Dermis microvascular lymphatic vessel endothelial cell (primary cell): ENCODE measurements at regions not wholly inside any gene's neighbourhood (a gene's known extent, or its start where the extent isn't known, plus 50 kb on each side); places are given as distances from the start of the nearest gene placed in this dataset.

Source experiments
- DNase-seq, 2 donors: peaks; one replicate each; pipeline versions ENCODE4 v3.0.0 to v3.0.0-alpha.2; 2010; ENCODE audit warnings: low read depth in 2 of 2

DNA sequence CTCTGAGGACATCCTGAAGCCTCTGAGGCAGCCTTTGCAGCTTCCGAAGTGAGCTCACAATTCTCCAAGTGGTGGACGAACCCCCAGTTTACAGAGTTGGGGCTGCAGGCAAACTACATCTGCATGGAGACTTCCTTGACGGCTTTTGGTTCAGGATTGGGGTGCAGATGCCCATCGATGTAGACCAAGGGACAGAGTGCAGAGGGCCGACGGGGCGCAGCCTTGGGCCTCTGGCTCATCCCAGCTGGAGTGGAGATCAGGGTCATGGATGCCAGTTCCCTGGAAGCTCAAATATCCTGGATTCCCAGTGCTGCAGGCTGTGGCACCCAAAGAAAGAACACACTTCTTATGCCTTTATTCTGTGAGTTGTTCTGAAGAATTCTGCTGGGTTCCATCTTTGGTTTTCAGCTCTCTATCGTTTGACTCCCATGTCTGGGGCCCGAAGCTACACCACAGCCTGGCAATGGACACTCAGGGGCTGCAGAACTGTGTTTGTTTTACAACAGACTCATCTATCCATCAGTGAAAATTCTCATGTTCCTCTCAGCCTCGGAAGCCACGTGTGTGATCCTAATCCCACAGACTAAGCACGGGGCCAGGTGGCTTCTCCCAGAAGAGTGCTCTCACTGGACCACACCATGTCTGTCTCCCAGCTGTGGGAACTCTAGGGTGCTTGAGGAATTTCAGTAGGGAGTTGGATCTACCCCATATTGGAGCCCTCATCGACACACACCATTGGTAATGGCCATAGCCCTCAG is 414.1 kb upstream of the MYT1L start:
- DNase-seq = no peak

DNA sequence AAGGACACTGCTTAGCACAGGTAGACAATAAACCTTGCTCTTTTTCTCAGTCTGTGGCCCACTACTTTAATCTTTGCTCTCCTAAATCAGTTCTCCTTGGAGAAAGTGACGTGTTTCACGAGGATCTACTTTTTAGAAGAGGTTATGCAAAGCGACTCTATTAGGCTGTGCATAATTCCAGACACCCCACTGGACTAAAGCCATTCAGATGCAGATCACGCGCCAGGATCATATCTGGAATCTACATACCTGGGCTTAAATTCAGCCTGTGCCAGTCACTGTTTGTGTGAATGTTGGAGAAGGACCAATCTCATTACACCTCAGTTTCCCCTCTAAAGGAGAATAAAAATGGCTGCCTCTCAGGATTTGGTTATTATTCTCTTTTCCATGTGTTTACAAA is 413.0 kb upstream of the MYT1L start:
- no peak for DNase-seq

GRCh38 chr2:2743164-2743571 is 412.1 kb upstream of the MYT1L start:
- no peak for DNase-seq

DNA sequence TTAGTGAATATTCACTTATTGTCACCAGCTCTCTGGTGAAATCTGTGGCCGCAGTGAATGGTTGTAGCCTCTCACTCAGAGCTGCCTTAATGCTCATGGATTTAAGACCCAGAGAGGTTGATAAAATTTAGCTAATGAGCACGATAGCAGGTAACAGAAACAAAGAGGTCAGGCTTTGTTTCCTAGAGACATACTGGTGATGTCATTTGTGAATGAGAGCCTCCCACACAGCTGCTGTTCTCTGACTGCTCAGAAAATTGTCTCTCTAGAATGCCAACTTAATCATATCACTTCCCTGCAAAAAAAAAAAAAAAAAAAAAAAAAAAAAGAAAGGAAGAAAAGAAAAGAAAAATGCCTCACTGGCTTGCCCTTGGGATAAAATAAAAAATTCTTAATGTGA is 411.7 kb upstream of the MYT1L start:
- no peak for DNase-seq

- DNase-seq = no peak
Measured at GRCh38 chr2:2740238-2740775, 409.2 kb upstream of the MYT1L start.

- no peak for DNase-seq
Measured at GRCh38 chr2:2739231-2739795, 408.2 kb upstream of the MYT1L start.

- DNase-seq = no peak
Measured at GRCh38 chr2:2738684-2739083, 407.6 kb upstream of the MYT1L start.

GRCh38 chr2:2738276-2738675 is 407.2 kb upstream of the MYT1L start:
- DNase-seq = no peak

GRCh38 chr2:2735041-2735440 is 404.0 kb upstream of the MYT1L start:
- no peak for DNase-seq

DNA sequence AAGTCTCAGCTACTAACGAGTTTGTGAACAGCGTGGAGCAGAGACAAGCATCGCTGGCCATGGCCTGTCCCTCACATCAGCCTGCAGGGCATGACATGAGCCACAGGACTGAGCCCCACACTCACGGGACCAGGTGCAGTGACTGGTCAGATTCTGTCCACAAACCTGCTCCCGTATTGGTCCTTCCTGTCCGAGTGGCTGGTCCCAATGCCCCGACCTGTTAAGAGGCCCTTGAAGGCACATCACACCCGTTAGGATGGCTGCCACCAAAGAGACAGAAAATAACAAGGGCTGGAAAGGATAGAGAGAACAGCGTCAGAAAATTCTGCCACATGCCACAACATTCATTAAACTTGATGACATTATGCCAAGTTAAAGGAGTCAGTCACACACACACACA is 403.2 kb upstream of the MYT1L start:
- no peak for DNase-seq

DNA sequence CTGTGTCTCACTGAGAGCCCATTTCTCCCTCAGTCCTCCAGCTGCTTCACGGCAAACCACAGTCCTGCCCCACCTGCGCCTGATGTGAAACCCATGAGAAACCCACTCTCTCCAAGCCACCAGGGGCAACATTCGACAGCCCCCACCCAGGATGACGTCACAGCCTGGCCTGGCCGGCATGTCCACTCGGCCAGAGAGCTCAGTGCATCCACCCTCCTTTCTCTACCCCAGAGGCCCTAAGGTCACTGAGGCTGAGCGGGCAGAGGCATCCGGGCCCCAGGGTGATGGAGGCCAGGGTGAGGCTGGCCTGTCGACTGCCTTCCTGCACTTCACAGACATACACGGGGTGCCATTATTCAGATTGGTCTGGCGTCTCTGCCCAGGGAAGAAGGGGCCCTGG is 402.7 kb upstream of the MYT1L start:
- no peak for DNase-seq

DNA sequence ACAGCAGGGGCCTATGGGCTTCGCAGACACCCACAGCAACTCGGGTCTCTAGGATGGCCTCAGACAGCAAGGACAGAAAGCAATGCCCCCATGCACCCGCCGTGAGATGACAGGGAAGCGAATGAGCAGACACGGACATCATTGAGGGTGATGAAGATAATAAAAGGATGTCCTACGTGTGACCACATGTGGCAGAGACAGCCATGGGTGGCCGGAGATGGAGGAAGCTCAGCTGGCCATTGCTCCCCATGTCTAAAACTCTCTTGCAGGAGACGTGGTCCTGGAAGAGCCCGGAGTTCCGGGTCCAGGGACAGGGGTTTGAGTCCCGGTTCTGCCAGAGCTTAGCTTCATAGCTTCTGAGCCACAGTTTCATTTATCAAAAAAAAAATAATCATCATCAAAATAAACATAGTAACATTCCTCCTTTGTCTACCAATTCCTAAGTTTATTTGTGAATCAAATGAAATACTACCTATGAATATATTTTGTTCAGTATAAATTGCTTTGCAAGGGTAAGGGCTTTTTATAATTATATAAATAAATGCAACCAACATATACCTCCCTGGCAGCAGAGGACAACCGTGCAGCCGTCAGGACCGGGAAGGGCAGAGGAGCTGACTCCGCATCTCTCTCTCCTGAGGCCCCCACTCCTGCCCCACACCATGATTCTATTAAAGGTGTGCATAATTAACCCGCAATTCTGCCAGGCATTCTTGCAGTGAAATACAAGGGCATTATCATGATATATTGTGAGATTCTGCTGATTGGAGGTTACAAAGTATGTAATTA is 401.4 kb upstream of the MYT1L start:
- no peak for DNase-seq

DNA sequence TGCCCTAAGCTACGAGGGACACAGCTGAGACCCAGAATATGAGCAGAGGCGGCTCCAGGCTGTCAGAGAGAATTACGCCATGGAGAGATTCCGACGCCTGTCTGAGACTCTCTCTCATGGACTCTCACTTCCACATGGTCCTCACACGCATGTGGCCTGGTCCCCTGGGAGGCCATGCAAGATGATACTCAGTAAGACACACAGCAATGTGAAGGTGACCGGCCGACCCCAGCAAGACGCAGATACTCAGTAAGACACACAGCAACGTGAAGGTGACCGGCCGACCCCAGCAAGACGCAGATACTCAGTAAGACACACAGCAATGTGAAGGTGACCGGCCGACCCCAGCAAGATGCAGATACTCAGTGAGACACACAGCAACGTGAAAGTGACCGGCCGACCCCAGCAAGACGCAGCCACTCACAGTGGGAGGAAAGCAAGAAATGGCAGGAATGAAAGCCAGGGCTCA is 400.8 kb upstream of the MYT1L start:
- no peak for DNase-seq

DNA sequence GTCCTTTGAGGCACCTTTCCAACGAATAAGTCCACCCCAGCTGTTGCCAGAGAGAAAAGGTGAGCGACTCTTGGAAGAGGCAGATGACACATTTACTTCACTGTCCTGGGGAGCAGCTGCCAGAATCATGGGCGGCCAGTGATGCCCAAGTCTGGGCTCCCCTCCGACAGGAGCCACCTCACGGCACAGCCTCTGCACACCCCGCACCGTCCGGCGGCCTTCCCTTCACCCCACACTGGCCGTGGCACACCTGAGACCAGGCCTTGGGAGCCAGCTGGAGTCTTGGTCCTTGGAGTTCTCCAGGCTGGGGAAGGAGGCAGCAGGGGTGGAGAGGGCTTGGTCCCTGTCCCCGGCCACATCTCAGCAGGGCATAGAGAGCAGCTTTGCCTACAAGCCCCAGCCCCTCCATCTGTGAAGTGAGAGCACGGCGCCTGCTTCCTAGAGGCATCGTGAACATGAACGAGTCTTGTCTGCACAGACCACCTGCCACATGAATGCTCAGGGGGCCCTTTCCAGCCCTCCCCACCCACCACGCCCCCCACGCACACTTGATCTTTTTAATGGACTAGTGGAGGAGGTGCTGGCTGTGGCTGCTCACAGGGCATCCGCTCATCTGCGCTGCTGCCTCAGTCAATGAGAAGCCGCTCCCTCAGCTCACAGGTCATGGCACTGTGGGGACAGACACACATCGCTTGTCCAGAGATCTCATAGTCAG is 400.2 kb upstream of the MYT1L start:
- DNase-seq = no peak

GRCh38 chr2:2730301-2730833 is 399.3 kb upstream of the MYT1L start:
- no peak for DNase-seq

- DNase-seq = no peak
Measured at GRCh38 chr2:2729246-2729645, 398.2 kb upstream of the MYT1L start.

- DNase-seq = no peak
Measured at GRCh38 chr2:2728635-2729034, 397.6 kb upstream of the MYT1L start.

GRCh38 chr2:2727876-2728511 is 396.9 kb upstream of the MYT1L start:
- no peak for DNase-seq

DNA sequence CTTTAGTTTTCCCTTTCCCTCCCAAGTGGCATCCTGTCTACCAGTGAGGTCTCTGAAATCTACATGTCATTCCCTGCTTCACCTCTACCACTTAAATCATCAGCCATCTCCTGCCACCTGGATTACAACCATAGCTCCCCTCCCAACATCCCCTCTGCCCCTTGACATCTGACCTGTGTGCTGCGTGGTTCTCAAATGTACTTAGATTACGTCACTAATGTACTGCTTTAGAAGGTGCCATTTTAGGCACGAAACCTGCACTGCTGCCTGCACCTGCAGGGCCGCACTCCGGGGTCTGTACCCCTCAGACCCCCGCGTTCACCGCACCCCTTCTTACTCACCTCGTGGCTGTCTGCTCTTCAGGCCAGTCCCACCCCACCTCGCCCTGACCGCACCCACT is 395.1 kb upstream of the MYT1L start:
- no peak for DNase-seq

GRCh38 chr2:2723064-2723463 is 392.0 kb upstream of the MYT1L start:
- no peak for DNase-seq

- no peak for DNase-seq
Measured at GRCh38 chr2:2721296-2721835, 390.3 kb upstream of the MYT1L start.
